Peyer's patch (tissue), 4 donors: ENCODE measurements at regions not wholly inside any gene's neighbourhood (a gene's known extent, or its start where the extent isn't known, plus 50 kb on each side); places are given as distances from the start of the nearest gene placed in this dataset.
A peak's percentile ranks its signal among the peaks of the same experiment; 100 is the strongest.

Experiments
- DNase-seq, 3 donors: peaks; one replicate each; pipeline ENCODE4 v3.0.0-alpha.2; 2017 to 2019
- H3K27ac ChIP-seq, 4 donors: fragments of 200-600 bp; sonication (generic); one replicate each; pipeline ENCODE4 v1.5.1; 2016 to 2019
- H3K27me3 ChIP-seq, 2 donors: fragments of 200-600 bp; sonication (generic); one replicate each; pipeline ENCODE4 v1.5.1; 2019
- H3K36me3 ChIP-seq, 3 donors: fragments of 200-600 bp; sonication (generic); one replicate each; pipeline ENCODE4 v1.5.1; 2016 to 2019
- H3K4me1 ChIP-seq, 4 donors: fragments of 200-600 bp; sonication (generic); one replicate each; pipeline ENCODE4 v1.5.1; 2016 to 2019
- H3K4me3 ChIP-seq, 4 donors: fragments of 200-600 bp; sonication (generic); 1 replicate in 3 of 4; 2 replicates in 1 of 4; pipeline ENCODE4 v1.5.1; 2016 to 2019; ENCODE audit warnings: mild to moderate bottlenecking in 1 of 4
- H3K9me3 ChIP-seq, 4 donors: fragments of 200-600 bp; sonication (generic); one replicate each; pipeline ENCODE4 v1.5.1; 2016 to 2019; ENCODE audit warnings: mild to moderate bottlenecking in 1 of 4
- POLR2A ChIP-seq, 2 donors: fragments of 450-650 bp; IDR thresholded peaks; one replicate each; pipeline ENCODE4 v1.5.1; 2017; ENCODE audit warnings: antibody characterized with exemption in 2 of 2, mild to moderate bottlenecking in 2 of 2, moderate library complexity in 2 of 2
- TF ChIP-seq, protein P1 (sequence below), 6 experiments: fragments of 450-650 bp in 4 of 6; fragments of 200-600 bp in 2 of 6; sonication (generic) in 1 of 6; IDR thresholded peaks; one replicate each; pipeline ENCODE4 v1.5.1; 2017 to 2019; ENCODE audit warnings: antibody characterized with exemption in 6 of 6, mild to moderate bottlenecking in 3 of 6, moderate library complexity in 1 of 6

GRCh38 chr18:72672364-72673184, 128.4 kb upstream of the CBLN2 start:
- H3K27ac ChIP-seq, result no peak overlapping the region
- H3K4me1 ChIP-seq, result no peaks in the 10 kb centered on the region
- TF ChIP-seq POLR2A (IDR thresholded peaks at IDR 0.05), result no peak
- TF ChIP-seq, protein P1, sequence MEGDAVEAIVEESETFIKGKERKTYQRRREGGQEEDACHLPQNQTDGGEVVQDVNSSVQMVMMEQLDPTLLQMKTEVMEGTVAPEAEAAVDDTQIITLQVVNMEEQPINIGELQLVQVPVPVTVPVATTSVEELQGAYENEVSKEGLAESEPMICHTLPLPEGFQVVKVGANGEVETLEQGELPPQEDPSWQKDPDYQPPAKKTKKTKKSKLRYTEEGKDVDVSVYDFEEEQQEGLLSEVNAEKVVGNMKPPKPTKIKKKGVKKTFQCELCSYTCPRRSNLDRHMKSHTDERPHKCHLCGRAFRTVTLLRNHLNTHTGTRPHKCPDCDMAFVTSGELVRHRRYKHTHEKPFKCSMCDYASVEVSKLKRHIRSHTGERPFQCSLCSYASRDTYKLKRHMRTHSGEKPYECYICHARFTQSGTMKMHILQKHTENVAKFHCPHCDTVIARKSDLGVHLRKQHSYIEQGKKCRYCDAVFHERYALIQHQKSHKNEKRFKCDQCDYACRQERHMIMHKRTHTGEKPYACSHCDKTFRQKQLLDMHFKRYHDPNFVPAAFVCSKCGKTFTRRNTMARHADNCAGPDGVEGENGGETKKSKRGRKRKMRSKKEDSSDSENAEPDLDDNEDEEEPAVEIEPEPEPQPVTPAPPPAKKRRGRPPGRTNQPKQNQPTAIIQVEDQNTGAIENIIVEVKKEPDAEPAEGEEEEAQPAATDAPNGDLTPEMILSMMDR (IDR thresholded peaks at IDR 0.05), result peak in 4 of 6 experiments; percentile 10 to 41 (median 38)
- H3K9me3 ChIP-seq, result no peaks in the 10 kb centered on the region
- H3K36me3 ChIP-seq, result no peaks in the 10 kb centered on the region
- DNase-seq, result no peak
- no peaks in the 10 kb centered on the region for H3K27me3 ChIP-seq
- no peak overlapping the region for H3K4me3 ChIP-seq

DNA sequence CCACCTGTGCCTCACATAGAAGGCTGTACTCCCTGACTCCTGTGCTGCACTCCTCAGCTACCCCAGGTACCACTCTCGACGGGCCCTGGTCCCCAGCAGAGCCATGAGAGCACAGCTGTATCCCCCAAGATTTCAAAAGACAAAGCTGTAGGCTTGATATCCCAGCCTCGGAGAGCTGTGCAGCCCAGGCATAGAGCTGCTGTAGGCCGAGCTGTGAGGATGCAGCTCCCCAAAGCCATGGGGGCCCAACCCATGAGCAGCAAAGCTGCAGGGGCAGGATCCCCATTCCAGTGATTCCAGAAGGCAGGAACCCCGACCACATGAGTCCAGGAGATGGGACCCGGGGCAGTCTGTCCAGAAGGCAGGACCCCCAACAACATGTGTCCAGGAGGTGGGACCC, 123.8 kb upstream of the CBLN2 start:
- no peak for TF ChIP-seq POLR2A (IDR thresholded peaks at IDR 0.05)
- TF ChIP-seq, protein P1 (IDR thresholded peaks at IDR 0.05), result no peak
- Histone ChIP-seq H3K9me3 (no peaks in the 10 kb centered on the region), H3K4me3 (no peak overlapping the region), H3K27ac (no peak overlapping the region), H3K27me3 (no peaks in the 10 kb centered on the region), H3K36me3 (no peaks in the 10 kb centered on the region), H3K4me1 (no peaks in the 10 kb centered on the region)
- no peak for DNase-seq

- TF ChIP-seq POLR2A (IDR thresholded peaks at IDR 0.05), result no peak
- TF ChIP-seq, protein P1 (IDR thresholded peaks at IDR 0.05), result no peak
- Histone ChIP-seq H3K4me3 (no peak overlapping the region), H3K27ac (no peak overlapping the region), H3K27me3 (no peaks in the 10 kb centered on the region), H3K4me1 (no peaks in the 10 kb centered on the region), H3K9me3 (no peaks in the 10 kb centered on the region), H3K36me3 (no peaks in the 10 kb centered on the region)
- DNase-seq, result peak in 2 of 3 donors; percentile 18 to 48
Observed at GRCh38 chr18:72652990-72653593, 109.0 kb upstream of the CBLN2 start.

GRCh38 chr18:72651033-72651432, 106.9 kb upstream of the CBLN2 start:
- Histone ChIP-seq H3K36me3 (no peaks in the 10 kb centered on the region), H3K4me3 (no peak overlapping the region), H3K4me1 (no peaks in the 10 kb centered on the region), H3K27me3 (no peaks in the 10 kb centered on the region), H3K9me3 (no peaks in the 10 kb centered on the region), H3K27ac (no peak overlapping the region)
- DNase-seq, result no peak
- TF ChIP-seq, protein P1 (IDR thresholded peaks at IDR 0.05), result no peak
- TF ChIP-seq POLR2A (IDR thresholded peaks at IDR 0.05), result no peak

DNA sequence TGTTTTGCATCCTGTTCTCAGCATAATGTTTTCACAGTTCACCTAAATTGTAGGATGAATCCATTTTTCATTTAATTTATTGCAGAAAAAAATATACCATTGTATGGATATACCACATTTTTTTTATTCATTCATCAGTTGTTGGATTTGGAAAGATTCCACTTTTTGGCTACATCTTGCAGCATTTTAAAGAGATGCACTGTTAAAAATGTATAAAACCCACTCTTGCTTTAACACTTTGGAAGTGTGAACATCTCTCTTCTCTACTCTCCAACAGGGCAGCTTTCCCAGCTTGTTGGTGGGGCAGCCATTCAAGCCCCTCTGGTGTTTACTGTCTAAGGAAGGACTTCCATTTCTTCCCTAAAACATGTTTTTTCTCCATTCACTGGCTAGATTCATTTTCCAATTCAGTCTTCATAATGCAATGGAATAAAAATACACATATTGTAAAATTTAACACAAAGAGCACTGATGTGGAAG, 104.4 kb upstream of the CBLN2 start:
- DNase-seq, result no peak
- Histone ChIP-seq H3K4me3 (no peak overlapping the region), H3K36me3 (no peaks in the 10 kb centered on the region), H3K9me3 (no peaks in the 10 kb centered on the region), H3K27ac (no peak overlapping the region), H3K27me3 (no peaks in the 10 kb centered on the region), H3K4me1 (no peaks in the 10 kb centered on the region)
- no peak for TF ChIP-seq POLR2A (IDR thresholded peaks at IDR 0.05)
- TF ChIP-seq, protein P1 (IDR thresholded peaks at IDR 0.05), result no peak
